Fibroblast of lung (primary cell): ENCODE measurements at regions not wholly inside any gene's neighbourhood (a gene's known extent, or its start where the extent isn't known, plus 50 kb on each side); places are given as distances from the start of the nearest gene placed in this dataset.

Source experiments
- DNase-seq, 2 donors: peaks; one replicate each; pipeline versions ENCODE4 v3.0.0 to v3.0.0-alpha.2; 2010; ENCODE audit warnings: low read depth in 2 of 2
- H2AFZ ChIP-seq: 2 replicates; pipeline ENCODE4 v1.5.1; 2012; ENCODE audit warnings: low read length, control low read depth, inconsistent platforms
- H3K27ac ChIP-seq: 2 replicates; pipeline ENCODE4 v1.5.1; 2011; ENCODE audit warnings: low read length, control low read depth; ENCODE audit not compliant: insufficient read depth
- H3K27me3 ChIP-seq: 2 replicates; pipeline ENCODE4 v1.5.1; 2011; ENCODE audit warnings: mild to moderate bottlenecking, low read length; ENCODE audit not compliant: control insufficient read depth, insufficient read depth
- H3K36me3 ChIP-seq: 2 replicates; pipeline ENCODE4 v1.5.1; 2011; ENCODE audit warnings: low read length; ENCODE audit not compliant: control insufficient read depth, insufficient read depth
- H3K4me1 ChIP-seq: 2 replicates; pipeline ENCODE4 v1.5.1; 2011; ENCODE audit warnings: low read length; ENCODE audit not compliant: control insufficient read depth, insufficient read depth; ENCODE audit errors: extremely low read depth
- H3K4me2 ChIP-seq: 2 replicates; pipeline ENCODE4 v1.5.1; 2011; ENCODE audit warnings: low read length, control low read depth; ENCODE audit not compliant: insufficient read depth; ENCODE audit errors: extremely low read depth
- H3K4me3 ChIP-seq, 4 experiments: fragments of 200-600 bp in 1 of 4; sonication (generic) in 1 of 4; replicated peaks in 1 of 4; 2 replicates each; pipeline ENCODE4 v1.5.1; 2011 to 2016; ENCODE audit warnings: low read length in 4 of 4, low read depth in 3 of 4, mild to moderate bottlenecking in 3 of 4, control low read depth in 2 of 4, inconsistent platforms in 1 of 4, mixed read lengths in 1 of 4; ENCODE audit not compliant: insufficient read depth in 1 of 4; ENCODE audit errors: control extremely low read depth in 1 of 4
- H3K79me2 ChIP-seq: 2 replicates; pipeline ENCODE4 v1.5.1; 2012; ENCODE audit warnings: mild to moderate bottlenecking, low read length, inconsistent platforms; ENCODE audit not compliant: control insufficient read depth, insufficient read depth
- H3K9ac ChIP-seq: 2 replicates; pipeline ENCODE4 v1.5.1; 2011; ENCODE audit warnings: mild to moderate bottlenecking, low read length, control low read depth; ENCODE audit not compliant: insufficient read depth
- H3K9me3 ChIP-seq: 2 replicates; pipeline ENCODE4 v1.5.1; 2012; ENCODE audit warnings: low read depth, low read length; ENCODE audit not compliant: control insufficient read depth, insufficient read depth
- H4K20me1 ChIP-seq: 2 replicates; pipeline ENCODE4 v1.5.1; 2011; ENCODE audit warnings: low read length; ENCODE audit not compliant: control insufficient read depth, insufficient read depth; ENCODE audit errors: extremely low read depth
- EZH2 ChIP-seq: IDR thresholded peaks from 2 replicates; pipeline ENCODE4 v1.5.1; 2012; ENCODE audit warnings: low read length, control low read depth, mild to moderate bottlenecking; ENCODE audit errors: missing control alignments
- TF ChIP-seq, protein P1 (sequence below), 2 donors: IDR thresholded peaks in 1 of 2; conservative IDR thresholded peaks in 1 of 2; 1 replicate in 1 of 2; 2 replicates in 1 of 2; pipeline ENCODE4 v1.5.1; 2011 to 2012; ENCODE audit warnings: low read length in 2 of 2, control low read depth in 1 of 2, inconsistent platforms in 1 of 2, low read depth in 1 of 2, mild to moderate bottlenecking in 1 of 2

DNA sequence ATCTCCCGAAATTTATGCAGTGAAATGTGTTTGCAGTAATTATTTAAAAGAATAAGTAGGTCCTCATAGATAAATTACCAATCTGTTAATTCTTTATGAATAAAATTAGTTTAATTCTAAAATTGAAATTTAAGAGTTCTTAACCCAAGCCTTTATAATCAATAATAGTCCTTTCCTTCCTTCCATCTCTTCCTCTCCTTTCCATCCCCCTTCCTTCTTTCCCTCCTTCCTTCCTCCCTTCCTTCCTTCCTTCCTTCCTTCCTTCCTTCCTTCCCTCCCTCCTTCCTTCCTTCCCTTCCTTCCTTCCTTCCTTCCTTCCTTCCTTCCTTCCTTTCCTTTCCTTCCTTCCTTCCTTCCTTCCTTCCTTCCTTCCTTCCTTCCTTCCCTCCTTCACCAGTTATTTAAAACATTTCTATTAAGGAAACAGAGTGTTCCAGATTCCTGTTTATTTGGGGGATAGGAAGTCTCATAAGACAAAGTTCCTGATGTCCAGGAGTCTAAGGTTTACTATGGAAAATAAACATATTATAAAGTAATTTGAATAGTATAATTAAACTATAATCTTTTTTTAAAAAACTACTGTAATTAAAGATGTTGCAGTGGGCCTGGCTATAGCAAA lies 285.3 kb upstream of the NOX3 start:
- Histone ChIP-seq H3K4me1 (no peaks in the 10 kb centered on the region), H3K36me3 (no peaks in the 10 kb centered on the region), H2AFZ (no peak overlapping the region), H4K20me1 (no peaks in the 10 kb centered on the region), H3K9ac (no peak overlapping the region), H3K4me2 (no peak overlapping the region), H3K9me3 (no peaks in the 10 kb centered on the region), H3K27ac (no peak overlapping the region), H3K27me3 (no peaks in the 10 kb centered on the region), H3K79me2 (no peaks in the 10 kb centered on the region), H3K4me3 (no peak overlapping the region)
- no peak for DNase-seq
- no peak for TF ChIP-seq EZH2
- TF ChIP-seq, protein P1, sequence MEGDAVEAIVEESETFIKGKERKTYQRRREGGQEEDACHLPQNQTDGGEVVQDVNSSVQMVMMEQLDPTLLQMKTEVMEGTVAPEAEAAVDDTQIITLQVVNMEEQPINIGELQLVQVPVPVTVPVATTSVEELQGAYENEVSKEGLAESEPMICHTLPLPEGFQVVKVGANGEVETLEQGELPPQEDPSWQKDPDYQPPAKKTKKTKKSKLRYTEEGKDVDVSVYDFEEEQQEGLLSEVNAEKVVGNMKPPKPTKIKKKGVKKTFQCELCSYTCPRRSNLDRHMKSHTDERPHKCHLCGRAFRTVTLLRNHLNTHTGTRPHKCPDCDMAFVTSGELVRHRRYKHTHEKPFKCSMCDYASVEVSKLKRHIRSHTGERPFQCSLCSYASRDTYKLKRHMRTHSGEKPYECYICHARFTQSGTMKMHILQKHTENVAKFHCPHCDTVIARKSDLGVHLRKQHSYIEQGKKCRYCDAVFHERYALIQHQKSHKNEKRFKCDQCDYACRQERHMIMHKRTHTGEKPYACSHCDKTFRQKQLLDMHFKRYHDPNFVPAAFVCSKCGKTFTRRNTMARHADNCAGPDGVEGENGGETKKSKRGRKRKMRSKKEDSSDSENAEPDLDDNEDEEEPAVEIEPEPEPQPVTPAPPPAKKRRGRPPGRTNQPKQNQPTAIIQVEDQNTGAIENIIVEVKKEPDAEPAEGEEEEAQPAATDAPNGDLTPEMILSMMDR (conservative IDR thresholded peaks at IDR 0.05 in 1 of 2, IDR thresholded peaks at IDR 0.05 in 1 of 2; ENCODE audit: low read depth in 1 of 2, low read length in 2 of 2): no peak

DNA sequence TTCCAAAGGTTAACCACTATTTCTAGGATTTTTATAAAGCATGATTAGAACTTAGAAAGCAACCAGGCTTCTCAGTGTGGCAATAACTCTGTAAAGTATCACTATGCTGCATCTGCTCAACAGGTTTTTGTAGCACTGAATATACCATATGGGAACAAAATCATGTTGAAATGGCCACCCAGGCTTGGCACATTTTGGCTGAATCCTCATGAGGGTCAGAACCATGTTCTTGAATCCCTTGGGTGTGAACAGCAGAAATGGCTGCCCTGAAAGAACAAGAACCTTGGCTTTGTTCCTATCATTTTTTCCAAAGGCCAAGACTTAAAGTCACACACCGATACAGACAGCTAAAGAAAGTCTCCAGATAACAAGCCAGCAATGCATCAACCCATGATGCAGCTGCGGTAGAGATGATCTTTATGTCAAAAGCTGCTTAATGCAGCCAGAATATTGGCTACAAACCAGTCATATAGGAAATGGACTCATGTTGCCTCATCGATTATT lies 283.0 kb upstream of the NOX3 start:
- Histone ChIP-seq H3K27ac (no peak overlapping the region), H3K4me3 (no peak overlapping the region), H3K4me1 (no peaks in the 10 kb centered on the region), H3K36me3 (no peaks in the 10 kb centered on the region), H3K9me3 (no peaks in the 10 kb centered on the region), H4K20me1 (no peaks in the 10 kb centered on the region), H3K9ac (no peak overlapping the region), H2AFZ (no peak overlapping the region), H3K4me2 (no peak overlapping the region), H3K27me3 (no peaks in the 10 kb centered on the region), H3K79me2 (no peaks in the 10 kb centered on the region)
- DNase-seq: no peak
- TF ChIP-seq, protein P1 (conservative IDR thresholded peaks at IDR 0.05 in 1 of 2, IDR thresholded peaks at IDR 0.05 in 1 of 2; ENCODE audit: low read depth in 1 of 2, low read length in 2 of 2): no peak
- TF ChIP-seq EZH2: no peak

DNA sequence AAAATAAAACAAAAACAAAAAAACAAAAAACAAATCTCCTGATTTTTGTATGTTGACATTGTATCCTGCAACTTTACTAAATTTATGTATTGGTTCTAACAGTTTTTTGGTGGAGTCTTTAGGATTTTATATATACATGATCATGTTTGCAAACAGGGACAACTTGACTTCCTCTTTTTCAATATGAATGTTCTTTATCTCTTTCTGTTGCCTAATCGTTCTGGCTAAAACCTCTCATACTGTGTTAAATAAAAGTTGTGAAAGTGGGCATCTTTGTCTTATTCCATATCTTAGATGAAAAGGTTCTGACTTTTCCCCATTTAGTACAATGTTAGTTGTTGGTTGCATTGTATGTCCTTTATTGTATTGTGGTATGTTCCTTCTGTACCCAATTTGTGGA lies 261.7 kb upstream of the NOX3 start:
- no peaks in the 10 kb centered on the region for H4K20me1 ChIP-seq
- H3K27me3 ChIP-seq: no peaks in the 10 kb centered on the region
- no peak overlapping the region for H3K4me3 ChIP-seq
- no peaks in the 10 kb centered on the region for H3K36me3 ChIP-seq
- no peak overlapping the region for H3K4me2 ChIP-seq
- no peak overlapping the region for H3K9ac ChIP-seq
- TF ChIP-seq EZH2: no peak
- TF ChIP-seq, protein P1 (conservative IDR thresholded peaks at IDR 0.05 in 1 of 2, IDR thresholded peaks at IDR 0.05 in 1 of 2; ENCODE audit: low read depth in 1 of 2, low read length in 2 of 2): no peak
- no peaks in the 10 kb centered on the region for H3K9me3 ChIP-seq
- no peak overlapping the region for H2AFZ ChIP-seq
- H3K27ac ChIP-seq: no peak overlapping the region
- no peak for DNase-seq
- no peaks in the 10 kb centered on the region for H3K79me2 ChIP-seq
- no peaks in the 10 kb centered on the region for H3K4me1 ChIP-seq
